Fibroblast of skin of left biceps (primary cell): ENCODE measurements at regions not wholly inside any gene's neighbourhood (a gene's known extent, or its start where the extent isn't known, plus 50 kb on each side); places are given as distances from the start of the nearest gene placed in this dataset.

Experiments
- DNase-seq, 2 experiments: peaks; one replicate each; pipeline ENCODE4 v3.0.0-alpha.2; 2013; ENCODE audit warnings: low read depth in 2 of 2

DNA sequence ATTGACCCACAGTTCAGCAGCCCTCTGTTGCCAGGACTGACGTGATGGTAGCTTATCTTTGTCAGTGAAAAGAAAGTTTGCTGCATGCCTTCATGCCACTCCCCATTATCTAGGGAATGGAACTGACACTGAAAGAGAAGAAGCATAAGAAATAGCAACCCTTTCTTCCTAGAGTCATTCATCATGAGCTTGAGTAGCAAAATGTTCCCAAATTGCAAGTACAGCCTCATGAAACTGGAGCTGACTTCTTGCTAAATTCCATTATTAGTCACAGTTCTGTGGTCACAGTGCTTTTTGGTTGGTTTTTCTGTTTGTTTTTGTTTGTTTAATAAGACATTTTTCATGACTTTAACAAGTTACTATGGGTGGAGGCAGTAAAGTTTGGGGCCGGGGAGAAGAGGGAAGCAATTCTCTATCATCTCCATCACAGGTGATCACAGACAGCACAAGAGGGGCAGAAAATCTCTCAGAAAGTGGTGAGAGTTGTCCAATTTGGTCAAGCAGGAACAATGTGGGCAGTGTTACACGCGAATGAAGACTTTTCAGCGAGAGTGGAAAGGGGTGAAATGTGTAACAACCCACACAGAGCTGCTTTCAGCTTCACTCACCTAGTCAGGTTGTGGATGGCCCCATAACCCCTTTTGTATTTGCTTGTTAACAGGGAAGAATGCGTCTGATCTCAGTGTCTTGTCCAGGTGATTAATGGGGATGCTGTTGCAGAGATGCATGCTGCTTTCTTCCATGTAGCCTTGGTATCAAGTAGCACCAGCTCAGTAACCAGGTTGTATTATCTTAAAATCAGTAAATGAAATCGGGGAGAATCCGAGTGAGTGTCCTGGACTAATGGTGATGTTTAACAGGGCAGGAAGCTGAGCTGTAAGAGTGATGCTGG is 440.4 kb downstream of the DMRT2 start:
- no peak for DNase-seq

DNA sequence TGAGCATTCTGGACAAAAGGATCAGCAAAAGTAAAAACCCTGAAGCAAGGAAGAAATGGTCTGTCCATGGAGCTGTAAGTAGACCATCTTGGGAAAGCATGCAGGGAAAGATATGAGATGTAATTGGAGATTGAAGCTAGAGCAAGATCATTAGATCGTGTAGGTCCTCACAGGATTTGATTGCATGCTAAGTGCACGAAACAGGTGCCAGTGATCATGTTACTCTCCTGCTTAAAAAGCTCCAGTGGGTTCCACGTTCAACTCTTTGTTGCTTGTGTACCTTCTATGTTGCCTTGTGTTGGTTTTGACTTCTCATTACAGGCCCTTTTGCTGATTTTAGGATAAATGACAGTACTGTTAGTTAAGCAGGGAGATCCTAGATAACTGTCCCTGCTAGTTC is 442.0 kb downstream of the DMRT2 start:
- DNase-seq, result no peak

DNA sequence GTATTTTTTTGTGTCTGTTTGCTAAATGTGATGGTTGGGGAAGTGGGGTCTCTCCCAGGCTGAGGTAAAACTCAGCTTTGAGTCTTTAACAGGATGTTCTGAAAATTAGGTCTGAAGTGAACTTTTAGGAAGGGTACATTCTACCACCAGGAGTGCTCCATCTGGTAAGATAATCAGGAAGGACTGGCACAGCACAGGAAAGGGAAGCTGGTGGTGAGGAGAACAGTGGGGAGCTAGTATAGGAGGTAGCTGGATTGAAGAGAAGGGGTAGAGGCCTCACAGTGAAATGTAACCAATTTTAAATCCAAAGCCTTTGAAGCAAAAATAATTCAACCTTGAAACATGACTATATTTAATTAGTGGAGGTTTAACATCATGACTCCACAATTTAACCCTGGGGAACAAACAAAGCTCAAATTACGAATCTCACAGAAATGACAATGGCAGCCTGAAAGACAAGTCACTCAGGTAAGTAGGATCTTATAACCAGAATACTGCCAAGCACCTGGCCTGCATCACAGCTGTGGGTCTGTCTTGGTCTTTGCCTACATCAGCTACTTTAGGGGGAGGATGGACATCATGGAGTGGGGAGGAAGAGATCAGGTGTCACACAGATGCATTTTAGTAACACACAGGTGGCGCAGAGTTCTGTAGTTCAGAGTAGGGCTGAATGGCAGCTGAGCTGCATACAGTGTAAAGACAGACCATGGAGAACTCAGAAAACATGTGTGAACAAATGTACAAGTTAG is 445.3 kb downstream of the DMRT2 start:
- DNase-seq, result no peak

DNA sequence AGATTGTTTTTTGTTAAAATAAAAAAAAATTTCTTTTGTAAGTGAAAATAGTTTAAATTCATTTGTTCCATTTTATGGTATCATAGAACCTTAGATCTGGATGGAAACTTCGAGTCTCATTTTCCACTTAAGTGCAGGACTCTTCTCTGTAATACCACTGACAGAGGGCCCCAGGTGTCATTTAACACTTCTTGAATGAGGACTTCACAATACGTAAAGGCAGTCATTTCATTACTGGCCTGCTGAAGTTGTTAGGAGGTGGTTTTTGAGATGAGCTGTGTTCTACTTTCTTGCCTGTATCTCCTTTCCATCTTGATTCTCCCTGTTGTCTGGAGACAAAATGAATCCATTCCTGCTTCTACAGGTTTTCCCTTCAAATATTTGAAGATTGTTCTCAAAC is 455.3 kb downstream of the DMRT2 start:
- DNase-seq, result no peak

DNA sequence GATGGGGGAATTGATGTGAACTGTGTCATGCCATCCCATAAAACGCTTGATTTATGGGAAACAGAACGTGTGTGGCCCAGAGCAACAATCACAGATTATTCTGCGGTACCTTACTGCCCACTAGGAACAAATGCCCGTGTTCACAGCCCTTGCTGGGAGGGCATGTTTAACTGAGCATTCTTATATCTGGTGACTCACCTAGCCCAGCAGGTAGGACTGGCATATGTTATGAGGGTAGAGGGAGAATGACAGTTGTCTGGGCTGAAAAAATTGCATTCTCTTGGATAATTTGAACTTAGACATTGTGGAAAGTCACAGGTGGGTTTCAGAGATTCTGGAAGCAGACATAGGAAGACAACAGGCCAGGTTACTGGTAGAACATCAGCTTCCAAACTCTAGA is 460.6 kb downstream of the DMRT2 start:
- DNase-seq, result no peak

DNA sequence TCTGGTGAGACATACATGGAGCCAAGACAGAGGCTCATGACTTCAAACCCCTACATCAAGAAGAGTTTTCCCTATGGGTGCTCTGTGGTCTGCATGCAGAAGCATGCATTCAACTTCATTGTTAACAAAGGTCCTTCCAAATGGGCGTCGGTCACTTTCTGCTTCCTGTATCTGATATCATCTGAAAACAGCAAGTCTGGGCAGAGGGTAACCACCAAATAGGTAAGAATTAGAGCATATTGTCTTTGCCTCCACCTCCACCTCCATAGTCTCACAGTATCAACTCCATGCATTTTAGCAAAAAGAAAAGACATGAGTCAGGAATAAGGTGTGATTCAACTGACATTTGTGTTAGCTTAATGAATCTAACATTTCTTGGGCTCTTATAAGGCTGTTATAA is 462.9 kb downstream of the DMRT2 start:
- DNase-seq, result no peak

DNA sequence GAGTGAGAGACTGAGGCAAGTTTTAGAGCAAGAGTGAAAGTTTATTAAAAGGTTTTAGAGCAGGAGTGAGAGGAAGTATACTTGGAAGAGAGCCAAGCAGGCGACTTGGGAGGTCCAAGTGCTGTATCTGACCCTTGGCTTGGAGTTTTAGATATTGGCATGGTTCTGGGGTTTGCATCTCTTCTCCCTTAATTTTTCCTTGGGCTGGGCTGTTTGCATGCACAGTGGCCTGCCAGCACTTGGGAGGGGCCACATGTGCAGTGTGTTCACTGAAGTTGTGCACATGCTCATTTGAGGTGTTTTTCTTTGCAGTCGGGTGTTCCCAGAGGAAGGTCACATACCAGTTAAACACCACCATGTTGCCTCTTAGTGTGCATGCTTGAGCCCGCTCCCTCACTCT is 464.1 kb downstream of the DMRT2 start:
- no peak for DNase-seq

DNA sequence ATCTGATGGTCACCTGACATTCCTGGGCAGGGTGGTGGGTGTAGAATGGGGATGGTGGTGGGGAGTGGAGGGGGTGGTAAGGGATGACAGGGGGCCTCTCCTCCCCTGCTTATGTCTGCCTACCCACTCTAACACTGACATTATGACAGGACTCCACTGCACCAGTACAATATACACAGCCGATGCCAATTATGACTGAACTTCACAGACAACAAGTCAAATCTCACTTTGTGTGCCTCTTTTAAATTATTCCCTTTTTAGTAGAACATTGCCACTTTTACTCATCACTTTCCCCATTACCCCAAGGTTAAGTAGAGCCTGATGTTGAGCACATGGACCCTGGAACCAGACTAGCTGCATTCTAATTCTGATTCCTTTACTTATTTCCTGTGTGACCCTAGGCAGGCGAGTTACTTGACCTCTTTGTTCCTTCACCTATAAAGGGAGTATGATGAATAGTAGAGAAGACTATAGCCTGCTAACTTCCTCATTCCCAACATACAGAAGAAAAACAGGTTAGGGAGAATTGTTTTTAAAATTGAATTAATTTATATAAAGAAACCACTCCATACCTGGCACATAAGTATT is 464.7 kb downstream of the DMRT2 start:
- no peak for DNase-seq

DNA sequence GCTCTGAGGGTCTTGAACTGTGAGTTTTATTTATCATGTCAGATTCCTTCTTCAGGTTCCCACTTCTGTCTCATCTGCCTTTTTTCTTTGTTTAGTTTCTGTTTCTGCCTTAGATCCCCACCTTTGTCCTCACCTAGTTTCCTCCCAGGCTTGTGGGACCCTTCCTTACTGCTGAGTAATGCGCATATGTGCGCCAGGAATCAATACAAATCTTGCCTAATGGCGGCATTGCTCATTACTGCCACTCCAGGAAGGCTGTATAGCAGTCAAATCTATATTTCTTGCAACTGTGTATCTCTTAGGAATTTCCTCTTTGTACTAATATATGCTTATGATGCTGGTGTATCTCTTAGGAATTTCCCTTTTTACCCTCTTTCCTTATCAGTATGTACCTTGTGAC is 465.4 kb downstream of the DMRT2 start:
- DNase-seq, result no peak

DNA sequence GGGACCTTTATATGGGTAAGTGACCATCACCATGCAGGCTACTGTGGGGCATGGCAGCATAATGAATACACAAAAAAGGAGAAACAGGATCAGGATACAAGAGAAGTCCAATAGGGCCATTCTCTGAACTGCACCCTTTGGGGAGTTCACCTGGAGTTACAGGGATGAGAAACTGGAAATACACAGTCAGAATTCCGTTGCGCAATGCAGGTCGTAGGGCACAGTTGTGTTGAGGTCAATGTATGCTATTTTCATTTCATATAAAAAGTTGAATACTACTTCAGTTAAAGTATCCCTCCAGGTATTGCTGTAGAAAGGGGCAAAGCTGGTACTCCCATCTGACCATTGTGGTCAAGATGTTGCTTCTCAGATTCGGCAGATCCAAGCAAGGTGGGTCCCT is 471.4 kb downstream of the DMRT2 start:
- no peak for DNase-seq

DNA sequence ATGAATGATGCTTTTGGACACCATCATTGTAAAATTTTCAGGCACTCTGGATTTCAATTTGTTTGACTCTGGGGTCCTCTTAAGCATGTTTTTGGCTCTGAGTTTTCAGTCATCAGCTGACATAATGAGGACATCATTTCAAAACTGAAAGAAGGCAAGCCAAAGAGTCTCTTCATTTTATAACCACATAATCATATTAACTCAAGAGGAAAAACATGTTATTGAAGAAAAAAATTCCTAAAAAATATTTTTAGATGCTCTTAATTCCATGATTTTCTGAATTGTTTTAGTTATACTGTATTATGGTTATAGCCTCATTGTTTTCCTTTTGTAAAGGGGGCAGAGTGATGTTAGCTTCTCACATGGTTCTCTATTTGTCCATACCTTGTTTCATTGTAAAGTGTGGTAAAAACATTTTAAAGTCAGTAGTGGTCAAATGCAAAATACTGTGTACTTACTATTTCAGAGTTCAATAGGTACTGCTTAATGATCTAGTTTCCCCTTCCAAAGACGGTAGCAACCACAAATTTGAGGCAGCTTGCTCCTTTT is 472.1 kb downstream of the DMRT2 start:
- no peak for DNase-seq

DNA sequence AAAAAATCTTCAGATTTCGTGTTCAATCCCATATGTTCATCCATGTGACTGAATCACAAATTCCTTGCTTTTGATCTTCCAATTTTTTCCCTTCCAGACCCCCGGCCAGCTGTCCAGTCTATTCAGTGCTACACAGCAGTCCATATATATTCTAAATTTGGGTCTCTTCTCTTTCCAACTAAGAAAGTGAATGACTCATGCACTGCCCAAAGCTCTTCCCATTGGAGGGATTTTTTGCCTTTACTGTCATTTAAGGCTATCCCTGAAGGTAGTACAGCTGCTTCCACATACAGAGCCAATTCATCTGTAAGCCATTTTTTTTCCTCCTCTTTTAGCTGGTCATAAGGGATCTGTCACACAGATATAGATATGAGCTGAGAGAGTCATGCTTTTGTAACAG is 478.3 kb downstream of the DMRT2 start:
- DNase-seq, result no peak

DNA sequence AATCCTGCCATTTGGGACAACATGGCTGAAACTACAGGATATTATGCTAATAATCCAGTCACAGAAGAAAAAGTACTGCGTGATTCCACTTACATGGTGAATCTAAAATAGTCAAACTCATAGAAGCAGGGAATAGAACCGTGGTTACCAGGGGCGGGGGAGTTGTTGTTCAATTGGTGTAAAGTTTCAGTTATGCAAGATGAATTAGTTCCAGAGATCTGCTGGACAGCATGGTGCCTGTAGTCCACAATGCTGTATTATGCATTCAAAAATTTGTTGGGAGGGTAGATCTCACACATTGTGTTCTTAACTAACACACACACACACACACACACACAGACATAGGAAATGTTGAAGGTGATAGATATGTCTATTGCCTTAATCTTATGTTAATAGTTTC is 480.5 kb downstream of the DMRT2 start:
- no peak for DNase-seq

DNA sequence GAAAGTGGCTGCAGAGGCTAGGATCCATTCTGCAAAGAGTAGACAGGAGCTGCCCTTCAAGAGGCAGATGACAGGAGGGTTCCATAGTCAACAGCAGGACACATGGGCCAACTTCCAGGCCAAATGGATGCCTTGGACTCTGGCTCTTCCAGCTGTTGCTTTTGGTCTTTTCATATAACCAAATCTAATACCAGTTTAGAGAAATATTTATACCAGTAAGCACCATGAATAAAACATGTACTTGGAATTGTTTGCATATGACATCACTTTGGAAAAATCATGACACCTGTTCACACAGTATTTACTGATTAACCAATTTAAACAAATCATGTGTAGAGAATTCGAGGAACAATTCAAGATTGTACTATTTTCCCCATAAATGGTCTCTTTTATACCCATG is 481.3 kb downstream of the DMRT2 start:
- DNase-seq, result no peak

DNA sequence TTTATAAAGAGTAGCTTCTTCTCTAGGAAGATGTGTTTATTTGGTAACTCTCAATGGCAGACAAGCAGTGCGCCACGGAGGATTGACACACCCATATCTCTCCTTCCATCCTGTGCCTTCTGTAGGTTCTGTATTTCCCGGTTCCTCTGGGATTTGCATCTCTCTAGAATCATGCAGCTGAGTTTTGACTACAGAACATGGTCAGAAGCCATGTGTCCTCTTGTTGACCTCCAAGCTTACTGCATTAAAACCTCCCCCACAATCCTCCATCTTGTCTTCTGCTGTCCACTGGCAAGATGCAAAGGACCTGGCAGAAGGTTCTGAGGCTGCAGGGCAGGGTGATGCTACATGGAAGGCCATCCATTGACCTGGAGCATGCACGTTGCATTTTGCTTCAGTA is 482.0 kb downstream of the DMRT2 start:
- no peak for DNase-seq

DNA sequence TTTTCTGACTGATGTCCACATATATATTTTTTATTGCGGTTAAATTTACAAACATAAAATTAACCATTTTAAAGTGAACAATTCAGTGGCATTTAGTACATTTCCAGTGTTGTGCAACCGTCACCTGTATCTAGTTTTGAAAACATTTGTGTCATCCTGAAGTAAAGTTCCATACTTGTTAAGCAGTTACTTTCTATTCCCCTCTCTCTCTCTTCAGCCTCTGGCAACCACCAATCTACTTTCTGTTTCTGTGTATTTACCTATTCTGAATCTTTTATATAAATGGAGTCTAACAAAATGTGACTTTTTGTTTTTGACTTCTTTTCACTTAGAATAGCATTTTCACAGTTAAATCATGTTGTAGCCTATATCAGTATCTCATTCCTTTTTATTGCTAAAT is 480.1 kb upstream of the SMARCA2 start:
- no peak for DNase-seq

DNA sequence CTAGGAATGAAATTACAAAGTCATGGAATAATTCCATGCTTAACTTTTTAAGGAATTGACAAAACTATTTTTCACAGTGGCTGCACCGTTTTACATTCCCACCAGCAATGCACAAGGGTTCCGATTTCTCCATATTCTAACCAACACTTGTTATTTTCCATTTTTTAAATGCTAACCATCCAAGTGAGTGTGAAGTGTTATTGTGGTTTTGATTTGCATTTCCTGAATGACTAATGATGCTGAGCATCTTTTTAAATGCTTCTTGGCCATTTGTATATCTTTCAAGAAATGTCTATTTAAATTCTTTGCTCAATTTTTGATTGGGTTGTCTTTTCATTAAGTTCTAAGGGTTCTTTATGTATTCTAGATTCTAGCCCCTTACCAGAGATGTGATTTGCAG is 479.5 kb upstream of the SMARCA2 start:
- no peak for DNase-seq

DNA sequence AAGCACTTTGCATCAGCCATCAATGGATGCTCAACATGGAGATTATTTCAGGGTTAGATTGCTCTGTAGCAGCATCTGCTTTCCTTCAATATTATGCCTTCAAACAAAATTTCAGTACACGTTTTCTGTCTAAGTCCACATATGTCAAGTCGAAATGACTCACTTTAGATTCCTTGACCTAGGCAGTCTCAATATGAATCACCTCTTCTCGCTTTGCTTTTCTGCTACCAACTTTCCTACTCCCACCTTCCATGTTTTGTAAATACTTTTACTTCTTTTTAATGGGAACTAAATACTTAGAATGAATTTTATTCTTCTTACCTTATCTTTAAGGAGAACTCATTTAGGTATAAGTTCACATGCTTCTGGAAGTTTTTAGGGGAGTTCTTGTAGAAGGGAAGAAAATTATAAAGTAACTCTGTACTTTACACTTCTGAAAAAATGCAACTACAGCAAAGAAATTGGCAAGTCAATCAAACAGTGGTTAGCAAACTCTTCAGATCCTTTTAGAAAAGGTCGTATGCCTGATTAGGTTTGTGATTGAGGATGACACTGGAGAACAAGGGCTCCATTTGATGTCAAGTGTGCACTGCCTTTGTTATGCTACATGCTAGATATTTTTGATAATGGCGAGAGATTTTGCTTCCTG is 478.5 kb upstream of the SMARCA2 start:
- no peak for DNase-seq

DNA sequence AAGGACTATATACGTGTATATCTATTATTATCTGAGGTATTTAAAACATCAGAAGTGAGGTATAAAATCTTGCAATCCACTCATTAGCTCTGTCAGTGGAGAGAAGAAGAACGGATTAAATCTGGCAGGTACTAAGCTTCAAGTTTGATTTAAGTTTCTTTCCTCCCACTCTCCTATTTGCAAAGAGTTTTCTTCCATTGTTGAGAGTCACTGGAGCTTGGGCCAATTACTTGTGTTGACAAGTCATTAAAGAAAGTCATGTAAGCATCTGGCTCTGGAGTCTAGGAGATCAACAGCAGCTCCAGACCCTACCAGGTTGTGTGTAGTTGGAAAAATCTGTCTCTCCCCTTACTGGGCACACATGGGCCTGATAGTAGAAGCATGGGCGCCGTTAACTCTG is 476.8 kb upstream of the SMARCA2 start:
- DNase-seq, result no peak

DNA sequence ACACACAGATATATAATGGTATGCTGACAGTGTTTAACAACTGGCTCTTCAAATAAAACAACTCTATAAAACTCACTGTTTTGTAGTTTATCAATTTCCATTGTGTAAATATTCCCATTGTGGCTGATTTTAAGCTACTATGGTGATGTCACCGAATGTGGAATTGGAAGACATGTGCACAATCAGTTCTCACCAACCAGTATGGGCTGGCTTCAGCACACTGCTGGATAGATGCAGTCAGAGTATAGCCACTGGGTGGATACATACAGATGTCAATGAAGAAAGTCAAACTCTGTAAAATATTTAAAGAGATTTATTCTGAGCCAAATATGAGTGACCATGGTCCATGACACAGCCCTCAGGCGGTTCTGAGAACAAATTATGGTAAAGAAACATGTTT is 475.9 kb upstream of the SMARCA2 start:
- DNase-seq, result no peak

DNA sequence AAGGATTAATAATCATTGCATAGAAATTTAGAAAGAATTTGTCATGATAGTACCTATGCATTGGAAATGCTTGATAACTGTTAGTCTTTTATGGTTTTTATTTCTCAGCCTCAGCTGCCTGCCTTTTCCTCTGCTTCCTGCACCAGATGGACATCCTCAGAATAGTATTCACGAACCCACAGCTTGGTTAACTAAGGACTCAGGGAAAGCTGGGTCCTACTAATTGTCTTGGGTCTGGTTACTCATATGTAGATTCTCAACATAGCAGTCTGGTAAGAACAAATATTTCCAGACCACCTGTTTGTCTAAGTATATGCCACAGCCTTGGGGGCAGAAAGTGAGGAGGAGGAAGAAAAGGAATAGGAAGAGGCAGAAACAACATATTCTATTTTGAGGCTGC is 464.5 kb upstream of the SMARCA2 start:
- DNase-seq, result no peak
